ENCODE measurements at regions not wholly inside any gene's neighbourhood (a gene's known extent, or its start where the extent isn't known, plus 50 kb on each side); places are given as distances from the start of the nearest gene placed in this dataset.

DNA sequence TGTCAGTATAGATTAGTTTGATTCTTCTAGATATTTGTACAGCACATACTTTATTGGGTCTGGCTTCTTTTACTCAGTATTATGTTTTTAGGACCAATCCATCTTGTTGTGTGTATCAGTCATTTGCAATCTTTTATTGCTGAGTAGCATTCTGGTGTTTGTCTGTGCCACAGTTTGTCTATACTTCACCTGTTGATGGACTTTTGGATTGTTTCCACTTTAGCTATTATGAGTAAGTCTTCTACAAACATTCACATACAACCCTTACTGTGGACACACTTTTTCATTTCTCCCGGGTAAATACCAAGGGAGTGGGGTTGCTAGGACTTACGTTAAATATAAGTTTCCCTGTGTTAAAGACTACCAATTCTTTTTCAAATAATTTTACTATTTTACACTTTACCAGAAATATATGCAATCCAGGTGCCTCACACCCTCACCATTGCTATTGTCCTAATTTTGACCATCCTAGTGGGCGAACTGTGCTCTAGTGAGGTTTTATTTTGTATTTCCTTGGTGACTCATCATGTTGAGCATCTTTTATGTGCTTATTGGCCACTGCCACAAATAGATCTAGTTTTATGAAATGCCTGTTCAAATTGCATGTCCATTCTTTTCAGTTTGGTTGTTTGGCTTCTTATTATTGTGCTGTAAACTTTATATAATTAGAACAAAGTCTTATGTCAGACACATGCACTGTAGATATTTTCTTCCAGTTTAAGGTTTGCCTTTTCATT lies 304.7 kb upstream of the TMTC1 start:
- DNase-seq = no peak

DNA sequence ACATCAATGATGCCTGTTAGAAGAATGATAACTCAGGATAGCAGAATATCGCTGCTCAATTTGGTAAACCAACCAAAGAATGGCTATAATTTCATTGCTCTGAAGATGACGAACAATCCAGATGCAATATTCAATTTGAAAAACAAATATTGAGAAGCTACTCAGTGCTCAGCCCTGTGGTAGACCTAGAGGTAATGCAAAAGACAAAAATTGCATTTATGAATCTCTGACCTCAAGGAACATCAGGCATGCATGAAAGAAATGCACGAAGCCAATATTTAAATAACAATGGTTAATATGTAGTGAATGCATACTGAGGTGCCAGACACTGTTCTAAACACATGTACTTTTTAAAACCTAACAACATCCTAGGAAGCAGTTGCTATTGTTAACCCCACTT lies 298.6 kb upstream of the TMTC1 start:
- DNase-seq = no peak

- no peak for DNase-seq
These were observed 291.2 kb upstream of the TMTC1 start for GRCh38 chr12:30074916-30075315.

GRCh38 chr12:30072824-30073223 lies 289.1 kb upstream of the TMTC1 start:
- no peak for DNase-seq

- DNase-seq = peak; percentile 70
These were observed 283.4 kb upstream of the TMTC1 start for GRCh38 chr12:30067146-30067545.

DNA sequence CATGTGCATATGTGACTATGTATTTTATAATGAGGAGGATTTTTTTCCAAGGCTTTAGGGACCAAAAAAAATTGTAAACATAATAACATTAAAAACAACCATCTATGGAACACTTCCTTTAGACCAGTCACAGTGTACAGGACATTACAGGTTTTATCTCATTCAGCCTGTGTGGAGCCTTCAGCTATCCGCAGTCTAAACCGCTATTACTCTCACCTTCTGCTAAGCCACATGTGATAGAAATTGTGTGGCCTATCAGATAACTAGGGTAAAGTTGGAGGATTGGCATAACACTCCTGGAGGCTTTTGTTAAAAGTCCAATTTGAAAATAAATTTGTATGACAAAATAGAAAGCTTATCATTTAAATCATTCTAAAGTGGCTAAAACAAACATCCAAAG lies 281.2 kb upstream of the TMTC1 start:
- no peak for DNase-seq

DNA sequence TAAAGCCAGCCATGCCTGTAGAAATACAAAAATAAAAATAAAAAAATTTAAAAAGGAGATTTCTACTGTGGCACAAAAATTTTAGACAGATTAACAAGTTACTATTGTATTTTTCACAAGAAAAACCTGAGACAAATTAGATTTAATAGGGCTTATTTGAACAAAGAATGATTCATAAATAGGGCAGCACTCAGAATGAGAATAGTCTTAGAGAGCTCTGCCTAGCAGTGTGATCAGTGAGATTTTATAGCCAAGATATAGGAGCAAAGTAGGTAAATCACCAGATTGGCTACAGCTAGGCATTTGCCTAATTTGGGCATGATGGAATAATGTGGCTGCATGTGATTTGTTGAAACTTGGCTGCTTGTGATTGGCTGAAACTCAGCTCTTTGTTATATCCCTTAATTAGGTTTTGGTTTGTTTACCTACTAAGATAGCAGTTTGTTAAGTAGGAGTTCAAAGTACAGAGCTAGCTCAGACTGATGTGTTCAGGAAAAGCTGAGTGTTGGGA lies 279.7 kb upstream of the TMTC1 start:
- no peak for DNase-seq

- DNase-seq = no peak
These were observed 264.6 kb upstream of the TMTC1 start for GRCh38 chr12:30048371-30048770.

- DNase-seq = peak; percentile 73
These were observed 263.9 kb upstream of the TMTC1 start for GRCh38 chr12:30047516-30048254.

- DNase-seq = no peak
These were observed 262.6 kb upstream of the TMTC1 start for GRCh38 chr12:30046376-30046775.

DNA sequence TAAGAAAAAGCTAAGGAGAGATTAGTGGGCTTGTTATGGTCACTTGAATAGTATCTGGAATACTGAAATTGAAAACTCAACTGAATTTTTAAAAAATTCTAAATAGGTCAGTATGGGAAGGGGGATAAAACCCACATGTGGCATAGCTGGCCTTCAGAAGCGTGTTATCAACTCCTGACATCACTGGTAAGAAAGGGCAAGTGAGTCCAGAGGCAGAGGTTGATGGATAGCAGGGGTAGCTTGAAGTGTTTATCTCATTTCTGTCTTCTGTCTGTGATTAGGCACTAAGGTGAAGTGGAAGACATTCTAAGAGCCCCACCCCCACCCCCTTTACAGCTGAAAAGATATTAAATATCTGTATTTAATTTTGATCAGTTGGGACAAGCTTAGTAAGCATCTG lies 261.4 kb upstream of the TMTC1 start:
- DNase-seq = no peak

DNA sequence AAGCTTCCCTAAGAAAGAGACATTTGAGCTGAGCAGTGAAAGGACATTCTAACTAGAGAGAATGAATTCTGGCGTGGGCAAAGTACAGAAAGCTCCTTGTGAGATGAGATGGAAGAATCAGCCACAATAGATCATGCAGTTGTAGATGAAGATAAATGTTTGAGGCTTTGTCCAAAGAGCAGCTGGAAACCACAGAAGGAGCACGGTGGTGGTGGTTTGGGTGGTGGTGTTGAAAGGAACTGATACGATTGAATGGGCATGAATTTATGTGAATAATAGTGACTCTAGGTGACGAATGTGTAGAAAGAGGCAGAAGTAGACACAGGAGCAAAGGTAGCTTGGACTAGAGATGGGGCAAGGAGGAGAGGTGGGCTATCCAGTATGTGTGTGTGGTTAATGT lies 260.5 kb upstream of the TMTC1 start:
- DNase-seq = no peak

DNA sequence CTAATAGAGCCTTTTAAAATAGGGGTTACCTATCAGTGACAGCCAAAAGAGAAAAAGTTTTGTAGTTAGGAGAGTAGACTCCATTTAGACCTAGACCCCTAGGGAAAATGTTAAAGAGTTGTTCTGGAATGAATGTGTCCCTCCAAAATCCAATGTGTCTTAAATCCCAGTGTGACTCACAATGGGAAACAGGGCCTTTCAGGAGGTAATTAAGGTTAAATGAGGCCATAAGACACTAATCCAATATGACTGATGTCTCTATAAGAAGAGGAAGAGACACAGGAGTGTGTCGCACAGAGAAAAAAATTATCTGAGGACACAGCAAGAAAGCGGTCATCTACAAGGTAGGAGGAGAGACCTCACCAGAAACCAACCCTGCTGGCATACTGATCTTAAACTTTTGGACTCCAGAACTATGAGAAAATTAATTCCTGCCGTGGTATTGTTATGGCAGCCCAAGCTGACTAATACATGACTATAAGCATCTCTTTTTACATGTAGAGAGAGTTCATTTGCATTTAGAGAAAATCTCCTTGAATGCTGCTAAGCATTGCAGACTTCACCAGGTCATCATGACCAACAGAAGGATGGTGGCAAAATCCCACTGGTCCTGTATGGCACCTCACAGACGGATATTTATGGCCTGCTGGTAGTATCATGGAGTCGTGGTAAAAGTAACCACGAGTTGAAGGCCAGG lies 259.6 kb upstream of the TMTC1 start:
- peak; percentile 22 for DNase-seq

GRCh38 chr12:30041096-30041495 lies 257.4 kb upstream of the TMTC1 start:
- no peak for DNase-seq

- DNase-seq = no peak
These were observed 247.1 kb upstream of the TMTC1 start for GRCh38 chr12:30030693-30031374.

DNA sequence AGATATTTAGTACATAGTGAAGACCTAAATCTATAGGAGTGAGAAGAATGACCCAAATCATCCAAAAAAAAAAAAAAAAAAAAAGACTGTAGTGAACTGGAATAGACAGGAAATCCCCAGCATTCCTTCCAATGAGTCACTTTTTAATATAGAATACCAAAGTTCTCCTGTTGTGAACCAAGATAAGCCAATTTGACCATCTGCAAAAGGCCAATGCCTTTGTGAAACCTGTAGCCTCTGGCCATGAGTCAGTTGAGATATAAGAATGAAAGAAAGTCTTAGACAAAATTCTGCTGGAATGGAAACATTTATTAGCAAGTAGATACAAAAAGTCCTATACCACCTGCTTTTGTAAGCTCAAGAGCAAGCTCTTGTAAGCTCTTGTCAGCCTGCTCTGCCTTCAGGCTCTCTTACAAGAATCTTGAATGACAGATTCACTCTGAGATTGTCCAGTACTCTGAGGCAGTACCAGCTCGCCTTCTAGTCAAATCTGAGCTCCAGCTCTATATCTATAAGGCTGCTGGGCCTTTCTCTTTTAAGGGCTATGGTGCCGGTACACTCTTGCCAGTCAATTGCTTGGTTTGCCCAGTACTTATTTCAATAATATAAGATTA lies 243.0 kb upstream of the TMTC1 start:
- DNase-seq = peak; percentile 79

GRCh38 chr12:30025317-30025716 lies 241.6 kb upstream of the TMTC1 start:
- peak; percentile 36 for DNase-seq

DNA sequence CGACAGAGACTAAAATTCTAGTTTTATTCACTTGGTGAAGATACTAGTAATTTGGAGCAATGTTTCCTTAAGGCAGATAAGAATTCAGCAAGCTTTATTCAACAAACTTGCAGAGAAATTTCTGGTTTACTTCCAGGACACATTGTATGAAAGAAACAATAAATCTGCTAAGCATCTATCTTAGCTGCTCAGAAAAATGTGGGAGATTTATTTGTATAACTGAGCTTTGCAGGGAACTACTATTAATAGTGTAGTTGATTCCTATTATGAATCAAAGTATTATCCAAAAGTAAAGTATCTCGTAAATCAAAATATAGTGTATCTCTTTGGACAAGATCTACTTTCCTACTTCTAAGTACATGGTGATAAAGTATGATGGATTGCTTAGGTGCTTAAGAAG lies 239.4 kb upstream of the TMTC1 start:
- peak; percentile 34 for DNase-seq

DNA sequence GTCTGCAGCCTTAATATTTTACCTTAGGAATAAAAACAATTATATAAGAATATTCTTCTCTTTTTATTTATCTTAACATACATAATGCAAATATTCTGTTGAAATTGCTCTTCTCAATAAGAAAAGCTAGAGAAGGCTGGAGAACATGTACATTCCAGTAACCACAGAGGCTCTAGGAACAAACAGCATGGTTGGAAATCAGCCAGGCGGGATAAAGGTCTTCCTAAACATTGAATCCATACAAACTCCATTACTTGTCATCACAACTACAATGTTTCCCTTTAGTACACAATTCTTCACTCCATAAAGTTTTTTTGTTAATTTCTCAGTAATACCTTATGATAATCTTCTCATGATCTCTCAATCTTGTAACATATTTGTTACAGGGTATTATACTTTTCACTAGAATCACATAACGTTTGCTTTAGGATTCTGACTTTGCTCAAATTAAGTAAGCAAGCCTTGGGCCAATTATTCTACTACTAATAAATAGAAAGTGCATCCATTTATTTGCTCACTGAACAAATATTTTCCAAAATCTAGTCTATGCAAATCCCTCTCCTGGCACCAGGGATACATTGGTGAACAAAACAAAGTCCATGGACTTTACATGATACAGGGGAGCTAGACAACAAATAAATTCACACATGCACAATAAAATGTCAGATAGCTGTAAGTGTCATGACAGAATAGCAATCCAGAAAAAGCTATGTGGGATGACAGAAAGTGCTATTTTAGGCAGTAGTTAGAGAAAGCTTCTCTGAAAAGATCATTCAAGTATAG lies 237.5 kb upstream of the TMTC1 start:
- peak; percentile 61 for DNase-seq

GRCh38 chr12:30019366-30020140 lies 235.8 kb upstream of the TMTC1 start:
- peak; percentile 61 for DNase-seq
